ENCODE measurements at regions not wholly inside any gene's neighbourhood (a gene's known extent, or its start where the extent isn't known, plus 50 kb on each side); places are given as distances from the start of the nearest gene placed in this dataset.

DNA sequence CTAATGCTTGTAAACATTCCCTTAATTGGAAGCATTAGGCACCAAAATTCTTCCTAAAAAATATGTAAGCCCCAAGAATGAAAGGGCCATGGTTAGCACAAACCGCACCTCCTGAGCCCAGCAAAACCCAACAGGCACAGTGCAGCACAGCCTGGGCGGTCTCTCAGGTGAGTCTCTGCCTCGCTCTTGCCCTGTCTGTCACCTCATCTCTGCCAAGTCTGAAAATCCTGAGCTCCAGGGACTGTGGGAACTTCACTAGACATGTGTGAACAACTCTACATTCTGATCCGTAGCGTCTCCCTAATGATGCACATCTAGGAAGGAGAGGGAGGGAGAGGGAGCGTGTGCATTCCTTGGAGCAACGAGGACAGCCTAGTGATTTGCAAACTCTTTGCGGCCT lies 88.8 kb upstream of the GJB6 start:
- no peak overlapping the region for H3K4me2 ChIP-seq (ENCODE audit: low read depth, low read length)
- no peak overlapping the region for H2BK5ac ChIP-seq (ENCODE audit: low read depth, low read length, poor library complexity, severe bottlenecking)
- CTCF ChIA-PET, result no interaction called here
- dilution Hi-C loops (cut with HindIII; ENCODE audit: low sequenced_read_pairs, unreplicated experiment) (no loop called here), intact Hi-C loops (cut with micrococcal nuclease) (no loop called here), in situ Hi-C loops (cut with MboI; ENCODE audit: low sequenced_read_pairs) (no loop called here)
- H4K20me1 ChIP-seq (ENCODE audit: insufficient read depth, low read length), result no peaks in the 10 kb centered on the region
- H2AFZ ChIP-seq (replicated peaks; ENCODE audit: low read length, poor library complexity), result no peak overlapping the region
- H4K8ac ChIP-seq (ENCODE audit: low read depth in 2 of 2, low read length in 2 of 2), result no peak overlapping the region
- H3K23ac ChIP-seq (ENCODE audit: low read depth, low read length), result no peak overlapping the region
- WGBS, 2 experiments (ENCODE audit: extremely low coverage in 2 of 2, insufficient read length in 1 of 2), result 80% methylated on average over 1 of the region's 8 CpGs; no CpG with 5 or more reads in 1 of the 2 experiments
- H3K4ac ChIP-seq (ENCODE audit: low read depth, low read length), result no peak overlapping the region
- H2BK20ac ChIP-seq (ENCODE audit: low read depth, low read length), result no peak overlapping the region
- H3K27ac ChIP-seq (ENCODE audit: insufficient read depth, low read length), result no peak overlapping the region
- no peak overlapping the region for H4K91ac ChIP-seq (ENCODE audit: insufficient read depth, low read depth, low read length)
- H3K79me1 ChIP-seq (ENCODE audit: low read depth in 1 of 2, low read length in 2 of 2), result no peaks in the 10 kb centered on the region
- no peak for DNase-seq
- no peaks in the 10 kb centered on the region for H3K9me1 ChIP-seq (ENCODE audit: insufficient read depth, low read length)
- no peak overlapping the region for H4K5ac ChIP-seq (ENCODE audit: low read depth, low read length)
- H3K4me3 ChIP-seq (ENCODE audit: insufficient read depth, low read depth, low read length), result no peak overlapping the region
- peaks cover 29% of the 10 kb centered on the region for H3K27me3 ChIP-seq (ENCODE audit: control insufficient read depth, insufficient read depth, low read length)
- TF ChIP-seq, protein P1, sequence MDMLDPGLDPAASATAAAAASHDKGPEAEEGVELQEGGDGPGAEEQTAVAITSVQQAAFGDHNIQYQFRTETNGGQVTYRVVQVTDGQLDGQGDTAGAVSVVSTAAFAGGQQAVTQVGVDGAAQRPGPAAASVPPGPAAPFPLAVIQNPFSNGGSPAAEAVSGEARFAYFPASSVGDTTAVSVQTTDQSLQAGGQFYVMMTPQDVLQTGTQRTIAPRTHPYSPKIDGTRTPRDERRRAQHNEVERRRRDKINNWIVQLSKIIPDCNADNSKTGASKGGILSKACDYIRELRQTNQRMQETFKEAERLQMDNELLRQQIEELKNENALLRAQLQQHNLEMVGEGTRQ (IDR thresholded peaks at IDR 0.05; ENCODE audit: low read depth, low read length), result no peak
- TF ChIP-seq CTCF (conservative IDR thresholded peaks at IDR 0.05; ENCODE audit: low read depth, low read length) (no peak), CHD1 (IDR thresholded peaks at IDR 0.05; ENCODE audit: low read depth, low read length) (no peak), MAFK (IDR thresholded peaks at IDR 0.05; ENCODE audit: low read depth, low read length) (no peak), FOS (IDR thresholded peaks at IDR 0.05; ENCODE audit: low read depth, low read length) (no peak), MXI1 (IDR thresholded peaks at IDR 0.05; ENCODE audit: borderline replicate concordance, low read depth, low read length) (no peak), RFX5 (IDR thresholded peaks at IDR 0.05; ENCODE audit: low read depth, low read length) (no peak), RCOR1 (IDR thresholded peaks at IDR 0.05; ENCODE audit: insufficient replicate concordance, low read length) (no peak), POLR2A (IDR thresholded peaks at IDR 0.05; ENCODE audit: low read depth, low read length) (no peak)
- TF ChIP-seq, protein P2, sequence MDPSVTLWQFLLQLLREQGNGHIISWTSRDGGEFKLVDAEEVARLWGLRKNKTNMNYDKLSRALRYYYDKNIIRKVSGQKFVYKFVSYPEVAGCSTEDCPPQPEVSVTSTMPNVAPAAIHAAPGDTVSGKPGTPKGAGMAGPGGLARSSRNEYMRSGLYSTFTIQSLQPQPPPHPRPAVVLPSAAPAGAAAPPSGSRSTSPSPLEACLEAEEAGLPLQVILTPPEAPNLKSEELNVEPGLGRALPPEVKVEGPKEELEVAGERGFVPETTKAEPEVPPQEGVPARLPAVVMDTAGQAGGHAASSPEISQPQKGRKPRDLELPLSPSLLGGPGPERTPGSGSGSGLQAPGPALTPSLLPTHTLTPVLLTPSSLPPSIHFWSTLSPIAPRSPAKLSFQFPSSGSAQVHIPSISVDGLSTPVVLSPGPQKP (IDR thresholded peaks at IDR 0.05; ENCODE audit: borderline replicate concordance, low read depth, low read length), result no peak
- no peak overlapping the region for H2AK5ac ChIP-seq (ENCODE audit: low read depth, low read length)
- no TSS peak for BruUV-seq (replicated peaks)
- no peak overlapping the region for H3K14ac ChIP-seq (replicated peaks; ENCODE audit: low read depth, low read length)
- H2BK120ac ChIP-seq (ENCODE audit: low read depth, low read length), result no peak overlapping the region
- H3K56ac ChIP-seq (ENCODE audit: extremely low read depth, insufficient read depth, low read length), result no peak overlapping the region
- POLR2A ChIA-PET (ENCODE audit: unreplicated experiment), result no interaction called here
- no peaks in the 10 kb centered on the region for H3K36me3 ChIP-seq (ENCODE audit: control insufficient read depth, insufficient read depth, low read length)
- H2BK15ac ChIP-seq (ENCODE audit: low read depth, low read length), result no peak overlapping the region
- H3K18ac ChIP-seq (ENCODE audit: low read depth, low read length), result no peak overlapping the region
- H3K9me3 ChIP-seq (ENCODE audit: control insufficient read depth, insufficient read depth, low read length), result peaks cover 10% of the 10 kb centered on the region
- H3K9ac ChIP-seq (ENCODE audit: low read depth, low read length), result no peak overlapping the region
- no peaks in the 10 kb centered on the region for H3K4me1 ChIP-seq (ENCODE audit: control insufficient read depth, insufficient read depth, low read length)
- no peak overlapping the region for H2AK9ac ChIP-seq (replicated peaks; ENCODE audit: low read depth, low read length, poor library complexity)
- ATAC-seq (ENCODE audit: low read depth), result no peak
